Upper lobe of left lung (tissue), 4 donors: ENCODE measurements at regions not wholly inside any gene's neighbourhood (a gene's known extent, or its start where the extent isn't known, plus 50 kb on each side); places are given as distances from the start of the nearest gene placed in this dataset.

ENCODE experiments used
- POLR2A ChIP-seq, 4 donors: fragments of 450-650 bp; IDR thresholded peaks; one replicate each; pipeline ENCODE4 v1.5.1; 2016 to 2017; ENCODE audit warnings: antibody characterized with exemption in 4 of 4, mild to moderate bottlenecking in 2 of 4
- POLR2AphosphoS5 ChIP-seq, 2 donors: sonication (generic); formaldehyde crosslinking; IDR thresholded peaks; one replicate each; pipeline ENCODE4 v1.5.1; 2017; ENCODE audit warnings: antibody characterized with exemption in 2 of 2

- no peak for TF ChIP-seq POLR2AphosphoS5 (IDR thresholded peaks at IDR 0.05)
- TF ChIP-seq POLR2A (IDR thresholded peaks at IDR 0.05) = no peak
These were observed 492.6 kb downstream of the TUSC7 start for GRCh38 chr3:117201901-117202774.
